ENCODE measurements at regions not wholly inside any gene's neighbourhood (a gene's known extent, or its start where the extent isn't known, plus 50 kb on each side); places are given as distances from the start of the nearest gene placed in this dataset.

DNA sequence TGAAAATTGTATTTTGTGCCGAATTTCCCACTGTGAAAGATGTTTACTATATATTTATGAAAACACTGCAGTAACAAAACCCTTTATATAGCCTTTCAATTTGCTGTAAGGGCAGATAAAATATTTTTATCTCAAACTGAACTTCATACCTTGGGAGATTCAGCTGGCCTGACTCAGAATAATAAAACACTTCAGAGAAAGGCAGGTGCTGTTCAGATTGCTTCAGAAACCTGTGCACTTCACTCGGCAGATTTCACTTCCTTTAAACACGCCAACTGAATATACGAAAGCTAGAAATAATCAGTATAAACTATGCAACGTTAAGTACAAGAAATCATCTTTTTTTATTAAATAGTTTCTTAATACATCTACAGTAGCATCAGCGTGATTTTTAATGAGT is 839.1 kb upstream of the RBFOX1 start:
- H3K79me2 ChIP-seq (ENCODE audit: low read length): no peaks in the 10 kb centered on the region
- H4K20me1 ChIP-seq (ENCODE audit: insufficient read depth, low read depth, low read length): no peaks in the 10 kb centered on the region
- no peak overlapping the region for H3K9ac ChIP-seq (ENCODE audit: low read length)
- peaks cover 6% of the 10 kb centered on the region; the same call in 1 of the 2 replicates for H3K9me3 ChIP-seq (ENCODE audit: low read length)
- no peak overlapping the region for H3K27ac ChIP-seq (ENCODE audit: low read length)
- DNase-seq: no peak
- no peak overlapping the region for H3K4me3 ChIP-seq (ENCODE audit: low read length)
- no peak overlapping the region for H2AFZ ChIP-seq (ENCODE audit: low read length)
- H3K36me3 ChIP-seq (ENCODE audit: insufficient read depth, low read length): no peaks in the 10 kb centered on the region
- H3K27me3 ChIP-seq (ENCODE audit: low read length): no peaks in the 10 kb centered on the region
- H3K4me2 ChIP-seq (ENCODE audit: low read depth, low read length, poor library complexity, severe bottlenecking): no peak overlapping the region
- H3K9me2 ChIP-seq (replicated peaks; ENCODE audit: insufficient read depth, low read length): no peaks in the 10 kb centered on the region
- H3K4me1 ChIP-seq (ENCODE audit: low read length): no peaks in the 10 kb centered on the region

DNA sequence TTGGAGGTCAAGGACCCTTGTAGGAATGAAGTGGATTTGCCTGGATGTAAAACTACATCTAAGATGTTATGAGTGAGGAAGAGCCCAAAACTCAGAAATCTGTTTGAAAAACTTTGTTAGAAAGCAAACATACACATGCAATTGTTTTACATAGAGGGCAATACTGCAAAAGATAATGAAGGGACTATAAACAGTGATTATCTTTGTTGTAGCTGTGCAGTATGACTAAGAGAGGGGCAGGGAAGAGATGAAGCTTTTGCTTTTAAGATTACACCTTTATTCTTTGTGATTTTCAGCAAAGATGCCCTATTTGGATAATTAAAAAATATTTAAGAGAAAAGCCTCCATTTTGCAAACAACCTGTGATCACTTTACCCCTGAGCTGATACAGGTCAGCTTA is 839.9 kb upstream of the RBFOX1 start:
- Histone ChIP-seq H3K4me1 (ENCODE audit: low read length) (no peaks in the 10 kb centered on the region), H3K4me2 (ENCODE audit: low read depth, low read length, poor library complexity, severe bottlenecking) (no peak overlapping the region), H3K9me3 (ENCODE audit: low read length) (peaks cover 8% of the 10 kb centered on the region; the same call in 1 of the 2 replicates), H3K79me2 (ENCODE audit: low read length) (no peaks in the 10 kb centered on the region), H3K4me3 (ENCODE audit: low read length) (no peak overlapping the region), H3K9me2 (replicated peaks; ENCODE audit: insufficient read depth, low read length) (no peaks in the 10 kb centered on the region), H3K27me3 (ENCODE audit: low read length) (no peaks in the 10 kb centered on the region), H2AFZ (ENCODE audit: low read length) (no peak overlapping the region), H3K36me3 (ENCODE audit: insufficient read depth, low read length) (no peaks in the 10 kb centered on the region), H3K9ac (ENCODE audit: low read length) (no peak overlapping the region), H4K20me1 (ENCODE audit: insufficient read depth, low read depth, low read length) (no peaks in the 10 kb centered on the region), H3K27ac (ENCODE audit: low read length) (no peak overlapping the region)
- DNase-seq: no peak

DNA sequence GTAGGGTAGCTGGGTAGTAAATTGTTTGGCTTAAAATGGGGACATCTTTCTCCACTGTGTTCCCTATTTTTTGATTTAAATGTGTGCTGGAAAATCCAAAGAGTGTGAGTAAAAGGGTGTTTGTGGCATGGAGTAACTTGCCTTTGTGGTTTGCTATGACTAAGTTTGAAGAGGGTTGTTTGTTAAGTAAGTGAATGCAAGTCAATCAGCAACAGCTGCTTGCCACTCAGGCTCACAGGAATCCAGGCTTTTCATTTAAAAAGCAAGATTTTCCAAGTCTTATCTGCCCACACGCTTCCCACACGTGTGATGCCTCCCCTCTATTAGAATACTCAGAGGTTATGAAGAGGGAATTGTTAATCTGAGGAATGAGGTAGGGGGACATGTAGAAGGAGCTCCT is 847.7 kb upstream of the RBFOX1 start:
- Histone ChIP-seq H3K36me3 (ENCODE audit: insufficient read depth, low read length) (no peaks in the 10 kb centered on the region), H3K27me3 (ENCODE audit: low read length) (no peaks in the 10 kb centered on the region), H3K27ac (ENCODE audit: low read length) (no peak overlapping the region), H3K4me3 (ENCODE audit: low read length) (no peak overlapping the region), H3K79me2 (ENCODE audit: low read length) (no peaks in the 10 kb centered on the region), H3K9ac (ENCODE audit: low read length) (no peak overlapping the region), H4K20me1 (ENCODE audit: insufficient read depth, low read depth, low read length) (no peaks in the 10 kb centered on the region), H3K9me2 (replicated peaks; ENCODE audit: insufficient read depth, low read length) (no peaks in the 10 kb centered on the region), H3K4me1 (ENCODE audit: low read length) (no peaks in the 10 kb centered on the region), H3K9me3 (ENCODE audit: low read length) (peaks cover 13% of the 10 kb centered on the region; the same call in 1 of the 2 replicates), H3K4me2 (ENCODE audit: low read depth, low read length, poor library complexity, severe bottlenecking) (no peak overlapping the region), H2AFZ (ENCODE audit: low read length) (no peak overlapping the region)
- no peak for DNase-seq

DNA sequence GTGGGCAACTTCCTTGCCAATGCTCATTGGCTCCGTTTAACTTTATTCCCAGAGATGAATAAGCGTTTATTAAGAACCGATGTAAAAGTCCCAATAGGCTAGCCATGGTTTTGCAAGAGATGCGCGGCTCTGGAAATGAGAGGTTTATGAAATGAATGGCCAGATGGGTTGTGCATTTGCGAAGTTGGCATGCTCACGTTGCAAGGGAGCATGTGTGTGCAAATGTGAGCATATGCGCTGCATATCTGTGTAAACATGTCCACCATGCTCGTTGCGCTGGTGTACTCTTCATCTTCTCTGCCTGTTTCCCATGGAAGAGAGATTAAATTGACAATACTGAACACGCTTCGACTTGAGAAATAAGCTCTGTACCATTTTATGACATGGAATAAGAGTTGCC is 848.6 kb upstream of the RBFOX1 start:
- no peak for DNase-seq
- no peaks in the 10 kb centered on the region for H3K36me3 ChIP-seq (ENCODE audit: insufficient read depth, low read length)
- no peaks in the 10 kb centered on the region for H3K27me3 ChIP-seq (ENCODE audit: low read length)
- no peak overlapping the region for H2AFZ ChIP-seq (ENCODE audit: low read length)
- no peaks in the 10 kb centered on the region for H4K20me1 ChIP-seq (ENCODE audit: insufficient read depth, low read depth, low read length)
- no peaks in the 10 kb centered on the region for H3K79me2 ChIP-seq (ENCODE audit: low read length)
- peaks cover 13% of the 10 kb centered on the region; the same call in 1 of the 2 replicates for H3K9me3 ChIP-seq (ENCODE audit: low read length)
- H3K9ac ChIP-seq (ENCODE audit: low read length): no peak overlapping the region
- H3K4me3 ChIP-seq (ENCODE audit: low read length): no peak overlapping the region
- no peak overlapping the region for H3K4me2 ChIP-seq (ENCODE audit: low read depth, low read length, poor library complexity, severe bottlenecking)
- no peak overlapping the region for H3K27ac ChIP-seq (ENCODE audit: low read length)
- no peaks in the 10 kb centered on the region for H3K9me2 ChIP-seq (replicated peaks; ENCODE audit: insufficient read depth, low read length)
- H3K4me1 ChIP-seq (ENCODE audit: low read length): no peaks in the 10 kb centered on the region

DNA sequence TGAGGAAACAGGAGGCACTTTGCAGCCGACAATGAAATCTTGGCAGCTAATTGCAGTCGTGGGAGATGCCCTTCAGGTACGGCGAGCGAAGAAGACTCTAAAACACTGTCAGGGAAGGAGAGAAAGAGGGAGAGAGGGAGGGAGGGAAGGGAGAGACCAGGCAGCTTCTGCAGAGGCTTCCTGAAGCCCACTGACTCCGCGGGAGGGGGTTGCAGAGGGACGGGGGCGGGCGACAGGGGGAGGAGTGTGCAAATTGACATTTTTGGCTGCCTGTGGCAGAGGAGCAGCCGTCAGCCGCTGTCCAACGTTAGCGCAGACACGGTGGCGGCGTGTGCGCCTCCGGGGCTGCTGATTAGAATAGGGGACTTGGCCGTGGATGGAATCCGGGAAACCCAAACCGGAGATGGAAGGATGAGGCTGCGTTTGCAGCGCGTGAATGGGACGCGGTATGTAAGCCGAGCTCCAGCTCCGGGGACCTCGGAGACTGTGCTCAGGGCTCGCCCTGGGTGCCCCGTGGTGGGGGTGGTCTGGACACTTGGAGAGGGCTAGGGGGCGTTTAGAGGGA is 849.1 kb upstream of the RBFOX1 start:
- Histone ChIP-seq H3K36me3 (ENCODE audit: insufficient read depth, low read length) (no peaks in the 10 kb centered on the region), H4K20me1 (ENCODE audit: insufficient read depth, low read depth, low read length) (no peaks in the 10 kb centered on the region), H2AFZ (ENCODE audit: low read length) (no peak overlapping the region), H3K9me2 (replicated peaks; ENCODE audit: insufficient read depth, low read length) (no peaks in the 10 kb centered on the region), H3K27ac (ENCODE audit: low read length) (no peak overlapping the region), H3K4me3 (ENCODE audit: low read length) (no peak overlapping the region), H3K9me3 (ENCODE audit: low read length) (peaks cover 16% of the 10 kb centered on the region), H3K27me3 (ENCODE audit: low read length) (no peaks in the 10 kb centered on the region), H3K4me2 (ENCODE audit: low read depth, low read length, poor library complexity, severe bottlenecking) (no peak overlapping the region), H3K4me1 (ENCODE audit: low read length) (no peaks in the 10 kb centered on the region), H3K79me2 (ENCODE audit: low read length) (no peaks in the 10 kb centered on the region), H3K9ac (ENCODE audit: low read length) (no peak overlapping the region)
- no peak for DNase-seq

DNA sequence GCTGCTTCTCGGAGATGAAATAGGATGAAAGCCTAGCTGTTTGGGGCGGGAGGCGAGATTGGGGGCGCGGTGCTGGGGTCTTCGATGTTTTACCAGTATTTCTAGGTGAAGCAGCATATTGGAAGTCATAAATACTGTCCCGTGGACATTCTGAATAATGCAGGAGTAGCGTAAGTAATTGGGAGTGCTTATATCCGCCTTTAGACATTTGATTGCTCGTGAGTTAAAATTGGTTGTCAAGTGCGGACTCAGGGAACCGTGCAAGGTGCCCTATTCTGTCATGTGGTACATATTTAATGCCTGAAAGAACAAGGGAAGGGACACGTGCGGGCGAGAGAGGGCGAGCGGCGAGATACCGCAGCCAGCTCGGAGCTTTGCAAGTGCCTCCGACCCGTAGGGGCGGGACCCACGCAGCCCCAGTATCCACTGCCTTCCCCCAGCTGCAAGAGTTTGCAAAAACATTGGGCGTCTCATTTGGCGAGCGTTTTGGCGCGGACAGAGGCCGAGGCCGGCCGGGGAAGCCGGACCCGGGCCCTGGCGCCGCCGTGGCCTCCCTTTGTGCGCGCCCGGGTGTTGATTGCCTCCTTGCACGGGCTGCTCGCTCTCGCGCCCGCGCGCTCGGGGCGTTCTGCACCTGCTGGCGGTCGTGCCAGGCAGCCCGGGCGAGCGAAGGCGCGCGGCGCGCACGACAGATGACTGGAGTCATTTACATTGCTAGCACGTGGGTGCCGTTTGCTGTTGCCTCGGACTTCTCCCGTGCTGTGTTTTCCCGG is 849.8 kb upstream of the RBFOX1 start:
- H3K4me3 ChIP-seq (ENCODE audit: low read length): no peak overlapping the region
- H3K9ac ChIP-seq (ENCODE audit: low read length): no peak overlapping the region
- no peak for DNase-seq
- H3K4me1 ChIP-seq (ENCODE audit: low read length): no peaks in the 10 kb centered on the region
- H3K9me3 ChIP-seq (ENCODE audit: low read length): peaks cover 16% of the 10 kb centered on the region
- H3K27me3 ChIP-seq (ENCODE audit: low read length): no peaks in the 10 kb centered on the region
- H3K9me2 ChIP-seq (replicated peaks; ENCODE audit: insufficient read depth, low read length): no peaks in the 10 kb centered on the region
- no peak overlapping the region for H2AFZ ChIP-seq (ENCODE audit: low read length)
- no peaks in the 10 kb centered on the region for H3K36me3 ChIP-seq (ENCODE audit: insufficient read depth, low read length)
- no peak overlapping the region for H3K27ac ChIP-seq (ENCODE audit: low read length)
- no peaks in the 10 kb centered on the region for H4K20me1 ChIP-seq (ENCODE audit: insufficient read depth, low read depth, low read length)
- no peaks in the 10 kb centered on the region for H3K79me2 ChIP-seq (ENCODE audit: low read length)
- no peak overlapping the region for H3K4me2 ChIP-seq (ENCODE audit: low read depth, low read length, poor library complexity, severe bottlenecking)

DNA sequence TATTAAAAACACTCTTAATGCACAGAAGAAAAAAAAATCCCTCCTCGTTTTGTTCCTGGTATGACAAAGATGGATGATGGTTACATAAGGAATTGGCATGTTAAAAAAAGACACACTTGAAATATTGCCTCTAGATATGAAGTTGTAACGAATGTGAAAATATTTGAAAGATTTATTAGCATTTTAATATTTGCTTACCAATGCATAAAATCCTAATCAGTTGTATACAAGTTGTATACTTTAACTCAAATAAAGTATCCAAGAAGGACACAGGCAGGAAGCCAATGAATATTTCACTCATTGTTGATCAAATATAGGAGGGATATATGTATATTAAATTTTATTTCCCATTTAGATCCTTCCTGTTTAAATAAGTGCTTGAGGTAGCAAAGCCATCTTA is 850.8 kb upstream of the RBFOX1 start:
- H3K4me3 ChIP-seq (ENCODE audit: low read length): no peak overlapping the region
- no peaks in the 10 kb centered on the region for H3K36me3 ChIP-seq (ENCODE audit: insufficient read depth, low read length)
- DNase-seq: no peak

DNA sequence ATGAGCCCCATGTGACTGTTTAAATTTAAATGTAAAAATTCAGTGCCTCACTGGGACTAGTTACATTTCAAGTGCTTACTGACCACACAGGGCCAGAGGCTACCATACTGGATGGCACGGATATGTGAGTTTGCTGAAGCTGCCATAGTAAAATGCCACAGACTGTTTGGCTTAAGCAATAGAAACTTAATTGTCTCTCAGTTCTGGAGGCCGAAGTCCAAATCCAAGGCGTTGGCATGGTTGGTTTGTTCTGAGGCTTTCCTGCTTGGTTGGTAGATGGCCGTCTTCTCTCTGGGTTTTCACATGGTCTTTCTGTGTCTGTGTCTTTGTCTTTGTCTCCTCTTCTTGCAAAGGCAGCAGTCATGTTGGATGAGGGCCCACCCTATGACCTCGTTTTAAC is 878.9 kb upstream of the RBFOX1 start:
- Histone ChIP-seq H3K27me3 (ENCODE audit: low read length) (no peaks in the 10 kb centered on the region), H3K4me1 (ENCODE audit: low read length) (no peaks in the 10 kb centered on the region), H4K20me1 (ENCODE audit: insufficient read depth, low read depth, low read length) (no peaks in the 10 kb centered on the region), H2AFZ (ENCODE audit: low read length) (no peak overlapping the region), H3K9me3 (ENCODE audit: low read length) (peaks cover 10% of the 10 kb centered on the region), H3K9ac (ENCODE audit: low read length) (no peak overlapping the region), H3K27ac (ENCODE audit: low read length) (no peak overlapping the region), H3K36me3 (ENCODE audit: insufficient read depth, low read length) (no peaks in the 10 kb centered on the region), H3K4me2 (ENCODE audit: low read depth, low read length, poor library complexity, severe bottlenecking) (no peak overlapping the region), H3K4me3 (ENCODE audit: low read length) (no peak overlapping the region), H3K9me2 (replicated peaks; ENCODE audit: insufficient read depth, low read length) (no peaks in the 10 kb centered on the region), H3K79me2 (ENCODE audit: low read length) (no peaks in the 10 kb centered on the region)
- no peak for DNase-seq

More for the DNA sequence above, 850.8 kb upstream of the RBFOX1 start:
- H3K27ac ChIP-seq (ENCODE audit: low read length): no peak overlapping the region
- H4K20me1 ChIP-seq (ENCODE audit: insufficient read depth, low read depth, low read length): no peaks in the 10 kb centered on the region
- no peak overlapping the region for H3K9ac ChIP-seq (ENCODE audit: low read length)
- H3K27me3 ChIP-seq (ENCODE audit: low read length): no peaks in the 10 kb centered on the region
- no peaks in the 10 kb centered on the region for H3K79me2 ChIP-seq (ENCODE audit: low read length)
- H3K9me3 ChIP-seq (ENCODE audit: low read length): peaks cover 15% of the 10 kb centered on the region
- H3K4me1 ChIP-seq (ENCODE audit: low read length): no peaks in the 10 kb centered on the region
- no peak overlapping the region for H3K4me2 ChIP-seq (ENCODE audit: low read depth, low read length, poor library complexity, severe bottlenecking)
- no peak overlapping the region for H2AFZ ChIP-seq (ENCODE audit: low read length)
- no peaks in the 10 kb centered on the region for H3K9me2 ChIP-seq (replicated peaks; ENCODE audit: insufficient read depth, low read length)

Measured in Karpas-422 (cell line).